GM10248 (cell line): ENCODE measurements at regions not wholly inside any gene's neighbourhood (a gene's known extent, or its start where the extent isn't known, plus 50 kb on each side); places are given as distances from the start of the nearest gene placed in this dataset.

ENCODE experiments used
- CTCF ChIA-PET: fragments of 300-600 bp; sonication (Branson Sonifier 250); formaldehyde crosslinking; extraction: SDS; loops from one replicate; lab custom pipeline; 2021; ENCODE audit warnings: antibody characterized with exemption; lab: Yijun Ruan, JAX
- POLR2A ChIA-PET: fragments of 350-650 bp; sonication (Branson Sonifier 250); formaldehyde crosslinking; extraction: SDS; loops from one replicate; lab custom pipeline; 2020; ENCODE audit warnings: antibody characterized with exemption; lab: Yijun Ruan, JAX
- DNase-seq: peaks from one replicate; pipeline ENCODE4 v3.0.0; 2012; ENCODE audit errors: extremely low spot score
- TF ChIP-seq, protein P1 (sequence below): IDR thresholded peaks from 2 replicates; pipeline ENCODE4 v1.5.1; 2012; ENCODE audit warnings: mild to moderate bottlenecking, low read depth; ENCODE audit errors: extremely low read depth, missing control alignments, control extremely low read depth

DNA sequence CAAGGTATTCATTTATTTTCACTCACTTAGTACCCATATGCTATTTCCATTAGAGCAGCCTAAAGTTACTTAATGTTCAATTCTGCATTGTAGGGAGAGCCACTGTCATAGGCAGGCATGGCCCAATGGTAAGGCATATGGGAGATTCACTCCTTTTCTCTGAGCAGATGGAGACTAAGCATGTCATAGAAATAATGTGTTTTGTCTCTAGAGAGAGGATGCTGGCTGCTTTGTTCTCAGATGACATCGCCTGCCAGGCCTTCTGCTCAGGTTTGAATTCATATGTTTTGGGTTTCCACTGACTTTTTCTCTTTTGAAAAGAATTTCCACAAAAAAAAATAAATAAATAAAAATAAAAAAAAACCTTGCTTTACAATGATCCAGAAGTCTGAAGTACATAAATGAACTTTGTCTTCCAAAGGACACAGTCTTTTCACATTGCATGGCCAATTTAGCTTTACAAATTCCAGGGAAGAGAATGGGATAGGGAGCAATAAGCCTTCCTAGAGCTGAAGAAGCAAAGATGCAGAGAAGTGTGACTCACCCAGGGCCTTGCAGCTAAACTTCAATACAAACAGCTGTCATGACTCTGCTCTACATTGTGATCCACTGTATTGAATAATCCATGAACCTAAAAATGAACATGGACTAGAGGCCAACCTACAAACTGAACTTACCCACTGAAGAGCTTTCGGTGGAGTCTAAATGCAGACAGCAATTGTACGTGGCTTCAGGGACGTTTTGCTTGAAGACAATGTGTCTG lies 422.5 kb downstream of the CMPK2 start:
- ChIA-PET CTCF (interaction anchor here (0.7 to 1.2 kb wide), 2 partner anchors 10 to 26 kb away, joined by 3 to 4 read pairs; no protein-coding TSS in a partner anchor), POLR2A (no interaction called here)
- TF ChIP-seq, protein P1, sequence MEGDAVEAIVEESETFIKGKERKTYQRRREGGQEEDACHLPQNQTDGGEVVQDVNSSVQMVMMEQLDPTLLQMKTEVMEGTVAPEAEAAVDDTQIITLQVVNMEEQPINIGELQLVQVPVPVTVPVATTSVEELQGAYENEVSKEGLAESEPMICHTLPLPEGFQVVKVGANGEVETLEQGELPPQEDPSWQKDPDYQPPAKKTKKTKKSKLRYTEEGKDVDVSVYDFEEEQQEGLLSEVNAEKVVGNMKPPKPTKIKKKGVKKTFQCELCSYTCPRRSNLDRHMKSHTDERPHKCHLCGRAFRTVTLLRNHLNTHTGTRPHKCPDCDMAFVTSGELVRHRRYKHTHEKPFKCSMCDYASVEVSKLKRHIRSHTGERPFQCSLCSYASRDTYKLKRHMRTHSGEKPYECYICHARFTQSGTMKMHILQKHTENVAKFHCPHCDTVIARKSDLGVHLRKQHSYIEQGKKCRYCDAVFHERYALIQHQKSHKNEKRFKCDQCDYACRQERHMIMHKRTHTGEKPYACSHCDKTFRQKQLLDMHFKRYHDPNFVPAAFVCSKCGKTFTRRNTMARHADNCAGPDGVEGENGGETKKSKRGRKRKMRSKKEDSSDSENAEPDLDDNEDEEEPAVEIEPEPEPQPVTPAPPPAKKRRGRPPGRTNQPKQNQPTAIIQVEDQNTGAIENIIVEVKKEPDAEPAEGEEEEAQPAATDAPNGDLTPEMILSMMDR, result no peak
- DNase-seq, result no peak

DNA sequence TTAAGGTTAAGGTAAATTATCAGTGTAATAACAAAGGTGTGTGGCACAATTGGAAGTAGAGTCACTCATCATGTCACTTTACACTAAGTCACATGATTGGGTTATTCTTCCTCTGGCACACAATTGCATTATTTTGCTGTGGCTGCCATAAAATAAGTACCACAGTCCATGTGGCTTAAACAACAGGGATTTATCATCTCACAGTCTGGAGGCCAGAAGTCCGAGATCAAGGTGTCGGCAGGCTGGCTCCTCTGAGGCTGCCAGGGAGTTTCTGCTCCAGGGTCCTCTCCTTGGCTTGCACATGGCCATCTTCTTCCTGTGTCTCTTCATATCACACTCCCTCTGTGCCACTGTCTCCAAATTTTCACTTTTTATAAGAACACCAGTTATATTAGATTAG lies 421.2 kb downstream of the CMPK2 start:
- ChIA-PET POLR2A (no interaction called here), CTCF (no interaction called here)
- TF ChIP-seq, protein P1, result no peak
- no peak for DNase-seq

DNA sequence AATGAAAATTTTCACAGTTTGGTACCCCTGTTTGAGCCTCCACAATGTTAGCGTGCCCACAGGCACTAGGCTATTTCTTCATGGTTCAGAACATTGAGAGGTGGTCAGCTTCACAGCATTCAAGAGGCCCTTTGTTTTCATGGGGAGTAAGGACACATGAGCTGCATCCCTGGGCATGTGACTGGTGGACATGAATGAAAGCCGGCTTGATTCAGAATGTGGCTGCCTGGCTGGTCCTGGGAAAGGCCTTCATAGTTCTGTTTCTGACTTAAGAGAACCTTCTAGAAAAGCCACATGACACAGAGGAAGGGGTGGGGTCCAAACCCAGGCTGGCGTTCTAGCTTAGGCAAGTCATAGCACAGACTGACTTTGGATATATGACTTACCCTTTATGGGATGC lies 420.6 kb downstream of the CMPK2 start:
- POLR2A ChIA-PET, result no interaction called here
- DNase-seq, result no peak
- TF ChIP-seq, protein P1, result no peak
- CTCF ChIA-PET, result interaction anchor here (0.9 kb wide), 1 partner anchor 9 kb away, joined by 3 read pairs; no protein-coding TSS in a partner anchor

DNA sequence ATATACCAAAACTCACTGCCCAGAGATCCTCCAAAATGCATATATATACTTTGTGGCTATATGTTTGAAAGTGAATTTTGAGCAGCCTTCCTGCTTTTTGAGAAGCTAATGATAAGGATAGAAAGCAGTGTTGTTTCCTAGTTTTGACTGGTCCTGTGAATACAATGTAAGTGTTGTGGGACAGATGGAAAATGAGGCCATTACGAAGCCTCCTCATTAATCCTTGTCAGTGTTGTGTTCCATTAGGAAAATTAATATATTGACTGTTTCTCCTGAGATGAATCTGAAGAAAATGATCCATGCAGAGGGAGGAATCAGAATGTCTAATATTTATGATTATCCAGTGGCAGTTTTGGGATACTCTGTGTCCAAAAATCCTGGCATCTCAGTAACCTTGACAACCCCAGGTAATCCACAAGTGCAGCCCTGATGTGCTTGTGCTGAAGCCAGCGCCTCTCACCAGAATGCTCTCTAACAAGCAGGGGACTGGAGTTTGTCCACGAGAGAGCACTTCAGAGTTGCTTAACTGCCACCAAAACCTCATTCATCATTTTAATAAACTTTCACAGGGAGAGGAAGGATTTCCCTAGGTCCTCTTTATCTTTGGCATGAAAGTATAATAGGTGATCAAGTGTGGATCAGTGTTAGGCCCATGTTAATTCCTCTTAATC lies 418.6 kb downstream of the CMPK2 start:
- POLR2A ChIA-PET, result no interaction called here
- CTCF ChIA-PET, result interaction anchor here (0.9 kb wide), 1 partner anchor 26 kb away, joined by 3 read pairs; no protein-coding TSS in a partner anchor
- DNase-seq, result no peak
- TF ChIP-seq, protein P1, result no peak

DNA sequence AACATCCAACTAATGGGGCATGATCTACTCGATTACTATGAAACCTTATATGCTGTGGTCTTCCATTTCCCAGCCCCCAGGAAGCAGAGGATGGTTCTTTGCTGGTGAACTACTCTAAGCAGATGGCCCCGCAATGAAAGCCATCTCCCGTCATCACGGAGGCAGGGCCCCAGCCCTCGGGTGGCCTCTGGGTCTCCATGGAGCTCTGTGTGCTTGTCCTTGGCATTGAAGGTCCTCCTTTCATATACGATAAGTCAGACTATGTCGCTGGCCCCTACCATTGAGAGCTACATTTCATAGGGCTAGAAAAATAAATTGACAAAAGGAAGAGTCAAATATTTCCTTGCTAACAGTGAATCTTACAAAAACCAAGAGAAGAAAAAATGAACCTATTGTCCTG lies 416.8 kb downstream of the CMPK2 start:
- CTCF ChIA-PET, result no interaction called here
- DNase-seq, result no peak
- TF ChIP-seq, protein P1, result no peak
- POLR2A ChIA-PET, result no interaction called here

DNA sequence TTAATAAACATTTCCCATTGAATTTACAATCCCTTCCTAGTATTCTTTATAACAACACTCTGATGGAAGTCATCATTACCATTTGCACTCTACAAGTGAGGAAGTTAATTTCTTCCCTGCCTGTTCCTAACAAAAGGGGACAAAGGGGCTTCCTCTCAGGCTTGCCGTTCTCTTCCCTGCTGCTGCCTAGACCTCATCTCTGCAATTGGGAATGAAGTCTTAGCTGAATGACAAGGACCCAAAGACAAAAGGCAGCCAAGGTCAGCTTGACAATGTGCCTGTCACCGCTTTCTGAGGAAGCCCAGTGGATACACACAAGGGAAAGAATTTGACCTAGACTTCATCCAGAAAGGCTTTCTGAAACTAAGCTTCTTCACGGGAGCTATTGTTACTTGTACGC lies 416.4 kb downstream of the CMPK2 start:
- ChIA-PET POLR2A (no interaction called here), CTCF (no interaction called here)
- DNase-seq, result no peak
- TF ChIP-seq, protein P1, result no peak
